HL-60/S4 treated with retinoic acid at 250 ng/mL for 4 days and 3 days (cell line): ENCODE measurements at regions not wholly inside any gene's neighbourhood (a gene's known extent, or its start where the extent isn't known, plus 50 kb on each side); places are given as distances from the start of the nearest gene placed in this dataset.
"Not testable (repeated sequence)": the region's sequence is repeated elsewhere in the genome, so short reads cannot be mapped to it uniquely, and the experiment has no call there.

Experiments used
- in situ Hi-C: fragments of 300-500 bp; cut with MboI; formaldehyde crosslinking; loops from 2 replicates; pipeline ENCODE4 v1.7.0; 2022; ENCODE audit warnings: low sequenced_read_pairs

GRCh38 chr2:147615726-147616125 lies 229.1 kb upstream of the ACVR2A start:
- in situ Hi-C loops: no loop called here

- in situ Hi-C loops: no loop called here
These were observed 229.8 kb upstream of the ACVR2A start for GRCh38 chr2:147614979-147615470.

- in situ Hi-C loops: no loop called here
These were observed 230.4 kb upstream of the ACVR2A start for GRCh38 chr2:147614471-147614870.

GRCh38 chr2:147610496-147611040 lies 234.3 kb upstream of the ACVR2A start:
- in situ Hi-C loops: no loop called here

- in situ Hi-C loops: no loop called here
These were observed 235.5 kb upstream of the ACVR2A start for GRCh38 chr2:147609301-147609700.

GRCh38 chr2:147607379-147607778 lies 237.4 kb upstream of the ACVR2A start:
- in situ Hi-C loops: no loop called here

GRCh38 chr2:147603876-147604275 lies 241.0 kb upstream of the ACVR2A start:
- in situ Hi-C loops: no loop called here

- in situ Hi-C loops: no loop called here
These were observed 241.4 kb upstream of the ACVR2A start for GRCh38 chr2:147603447-147603846.

GRCh38 chr2:147600646-147601045 lies 244.2 kb upstream of the ACVR2A start:
- in situ Hi-C loops: no loop called here

GRCh38 chr2:147600223-147600622 lies 244.6 kb upstream of the ACVR2A start:
- in situ Hi-C loops: no loop called here

- in situ Hi-C loops: no loop called here
These were observed 249.6 kb upstream of the ACVR2A start for GRCh38 chr2:147595200-147595599.

- in situ Hi-C loops: no loop called here
These were observed 250.8 kb upstream of the ACVR2A start for GRCh38 chr2:147594038-147594437.

GRCh38 chr2:147592784-147593183 lies 252.0 kb upstream of the ACVR2A start:
- in situ Hi-C loops: not testable (repeated sequence)

GRCh38 chr2:147589127-147589526 lies 255.7 kb upstream of the ACVR2A start:
- in situ Hi-C loops: no loop called here

GRCh38 chr2:147588191-147588590 lies 256.6 kb upstream of the ACVR2A start:
- in situ Hi-C loops: no loop called here

- in situ Hi-C loops: no loop called here
These were observed 266.3 kb upstream of the ACVR2A start for GRCh38 chr2:147578529-147578928.

GRCh38 chr2:147577998-147578380 lies 266.8 kb upstream of the ACVR2A start:
- in situ Hi-C loops: no loop called here

- in situ Hi-C loops: no loop called here
These were observed 267.4 kb upstream of the ACVR2A start for GRCh38 chr2:147577323-147577997.

- in situ Hi-C loops: no loop called here
These were observed 269.7 kb upstream of the ACVR2A start for GRCh38 chr2:147575106-147575505.

- in situ Hi-C loops: no loop called here
These were observed 272.2 kb upstream of the ACVR2A start for GRCh38 chr2:147572622-147573021.

GRCh38 chr2:147569426-147569825 lies 275.4 kb upstream of the ACVR2A start:
- in situ Hi-C loops: no loop called here

- in situ Hi-C loops: no loop called here
These were observed 276.7 kb upstream of the ACVR2A start for GRCh38 chr2:147568109-147568508.

- in situ Hi-C loops: no loop called here
These were observed 277.7 kb upstream of the ACVR2A start for GRCh38 chr2:147567136-147567535.
